ENCODE measurements at regions not wholly inside any gene's neighbourhood (a gene's known extent, or its start where the extent isn't known, plus 50 kb on each side); places are given as distances from the start of the nearest gene placed in this dataset.

DNA sequence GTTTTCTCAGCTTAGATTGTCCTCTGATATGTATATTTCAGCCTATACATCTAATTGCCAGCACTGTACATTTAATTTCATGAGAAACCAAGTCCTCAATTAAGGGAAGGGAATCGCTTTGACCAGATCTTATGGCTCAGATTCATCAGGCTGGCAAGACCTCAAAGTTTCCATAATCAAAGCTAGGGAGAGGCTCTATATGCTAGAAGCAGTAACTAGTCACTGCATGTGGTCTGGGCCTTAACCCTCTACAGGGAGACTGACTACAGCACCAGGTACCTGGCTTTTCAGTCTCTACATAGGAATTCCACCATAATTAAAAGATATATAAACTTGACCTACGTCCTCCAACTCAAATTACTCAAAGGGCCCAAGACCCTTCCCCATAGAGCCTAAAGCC is 97.4 kb upstream of the JAZF1 start:
- TF ChIP-seq POLR2A (IDR thresholded peaks at IDR 0.05; ENCODE audit: low read depth, low read length) (no peak), POLR2AphosphoS5 (IDR thresholded peaks at IDR 0.05; ENCODE audit: low read depth, low read length) (no peak), TAF1 (IDR thresholded peaks at IDR 0.05; ENCODE audit: low read depth, low read length) (no peak)
